Natural killer cell (primary cell): ENCODE measurements at regions not wholly inside any gene's neighbourhood (a gene's known extent, or its start where the extent isn't known, plus 50 kb on each side); places are given as distances from the start of the nearest gene placed in this dataset.

ENCODE experiments used
- ATAC-seq, 3 donors: fragments of 150-1000 bp in 2 of 3; fragments of 200-7000 bp in 1 of 3; cut with Tn5 transposase; 1 replicate in 1 of 3; 2 replicates in 2 of 3; pipeline ENCODE4 v1.10.0; 2021; ENCODE audit warnings: mild to moderate bottlenecking in 2 of 3, moderate library complexity in 2 of 3
- DNase-seq, 2 donors: peaks; one replicate each; pipeline versions ENCODE4 v3.0.0 to v3.0.0-alpha.2; 2013 to 2021; ENCODE audit warnings: mixed read lengths in 1 of 2
- H3K27ac ChIP-seq: one replicate; pipeline ENCODE4 v1.5.1; 2013; ENCODE audit warnings: mild to moderate bottlenecking, low read length
- H3K27me3 ChIP-seq: one replicate; pipeline ENCODE4 v1.6.1; 2013; ENCODE audit warnings: low read length; ENCODE audit not compliant: control insufficient read depth, insufficient read depth
- H3K36me3 ChIP-seq: one replicate; pipeline ENCODE4 v1.6.1; 2013; ENCODE audit warnings: low read length; ENCODE audit not compliant: control insufficient read depth, insufficient read depth
- H3K4me1 ChIP-seq: one replicate; pipeline ENCODE4 v1.6.1; 2013; ENCODE audit warnings: low read length; ENCODE audit not compliant: control insufficient read depth, insufficient read depth
- H3K4me3 ChIP-seq: one replicate; pipeline ENCODE4 v1.5.1; 2013; ENCODE audit warnings: low read length
- H3K9me3 ChIP-seq: one replicate; pipeline ENCODE4 v1.6.1; 2013; ENCODE audit warnings: low read length; ENCODE audit not compliant: control insufficient read depth, insufficient read depth
- H3K27ac Mint-ChIP-seq, 2 donors: one replicate each; pipeline ENCODE4 v1.8.0; 2022; ENCODE audit warnings: mild to moderate bottlenecking in 2 of 2, mixed read lengths in 2 of 2, moderate library complexity in 1 of 2
- H3K27me3 Mint-ChIP-seq, 2 donors: one replicate each; pipeline ENCODE4 v1.8.0; 2022; ENCODE audit warnings: low read depth in 2 of 2, mixed read lengths in 2 of 2
- H3K36me3 Mint-ChIP-seq: one replicate; pipeline ENCODE4 v1.8.0; 2022; ENCODE audit warnings: mixed read lengths
- H3K4me1 Mint-ChIP-seq, 2 donors: one replicate each; pipeline ENCODE4 v1.8.0; 2022; ENCODE audit warnings: mixed read lengths in 2 of 2
- H3K4me3 Mint-ChIP-seq: one replicate; pipeline ENCODE4 v1.8.0; 2022; ENCODE audit warnings: mild to moderate bottlenecking, moderate library complexity, mixed read lengths
- H3K9me3 Mint-ChIP-seq, 2 donors: one replicate each; pipeline ENCODE4 v1.8.0; 2022; ENCODE audit warnings: mixed read lengths in 2 of 2
- CTCF ChIP-seq: fragments of 200-600 bp; IDR thresholded peaks from one replicate; pipeline ENCODE4 v1.8.0; 2022; ENCODE audit warnings: antibody characterized with exemption
- WGBS: methylation state at CpG from one replicate; pipeline ENCODE4 v1.1.7; 2013; ENCODE audit warnings: missing lambda C conversion rate; ENCODE audit not compliant: insufficient coverage; 5-methylcytosine and 5-hydroxymethylcytosine counted together
- intact Hi-C: fragments of 100-400 bp; cut with micrococcal nuclease; formaldehyde crosslinking; loops from one replicate; pipeline ENCODE4 v1.14.2; 2022

- no peak overlapping the region for H3K4me3 Mint-ChIP-seq
- no peaks in the 10 kb centered on the region for H3K27me3 Mint-ChIP-seq
- no peaks in the 10 kb centered on the region for H3K36me3 Mint-ChIP-seq
- intact Hi-C loops, result loop anchor here (10.0 kb wide), 1 partner anchor 719 kb away; no protein-coding TSS in a partner anchor
- Histone ChIP-seq H3K27me3 (no peaks in the 10 kb centered on the region), H3K4me3 (no peak overlapping the region), H3K27ac (no peak overlapping the region), H3K36me3 (no peaks in the 10 kb centered on the region), H3K9me3 (peaks cover under 1% of the 10 kb centered on the region), H3K4me1 (peaks cover 7% of the 10 kb centered on the region)
- WGBS, result no CpG with 5 or more reads among the region's 1 CpG
- no peak overlapping the region for H3K27ac Mint-ChIP-seq
- H3K4me1 Mint-ChIP-seq, result peaks cover 17 to 25% of the 10 kb centered on the region in 2 donors
- TF ChIP-seq CTCF, result no peak
- ATAC-seq, result no peak
- DNase-seq, result no peak
- peaks cover 0 to 2% of the 10 kb centered on the region in 2 donors for H3K9me3 Mint-ChIP-seq
Observed at GRCh38 chr3:177773717-177774116, 576.4 kb upstream of the TBL1XR1 start.

DNA sequence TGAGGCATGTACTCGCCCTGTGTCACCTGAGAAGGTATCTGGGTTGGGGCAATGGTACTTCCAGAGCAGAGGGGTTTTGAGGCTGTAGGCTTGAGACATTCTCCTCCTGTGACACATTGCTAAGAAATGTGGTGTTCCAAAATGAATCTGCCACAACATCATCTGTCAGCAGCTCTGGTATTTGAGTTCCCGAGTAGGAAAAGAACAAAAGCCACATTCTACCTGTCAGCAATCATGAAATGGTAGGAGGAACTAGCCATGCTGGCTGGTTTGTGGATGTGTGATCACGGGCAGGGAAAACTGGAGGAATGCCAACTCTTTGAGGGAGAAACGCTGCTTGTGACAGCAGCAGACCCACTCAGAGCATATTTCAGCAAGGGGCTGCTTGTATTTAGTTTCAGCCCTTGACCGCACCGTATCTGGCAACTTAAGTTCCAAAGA, 579.4 kb upstream of the TBL1XR1 start:
- Mint-ChIP-seq H3K9me3 (no peaks in the 10 kb centered on the region), H3K27me3 (no peaks in the 10 kb centered on the region), H3K4me1 (peaks cover 26 to 32% of the 10 kb centered on the region in 2 donors), H3K36me3 (no peaks in the 10 kb centered on the region), H3K27ac (no peak overlapping the region), H3K4me3 (no peak overlapping the region)
- H3K36me3 ChIP-seq, result no peaks in the 10 kb centered on the region
- peaks cover 14% of the 10 kb centered on the region for H3K4me1 ChIP-seq
- no peak overlapping the region for H3K27ac ChIP-seq
- H3K27me3 ChIP-seq, result no peaks in the 10 kb centered on the region
- WGBS, result 81% methylated on average over 6 of the region's 6 CpGs
- DNase-seq, result no peak
- TF ChIP-seq CTCF, result no peak
- no peak overlapping the region for H3K4me3 ChIP-seq
- ATAC-seq, result no peak
- intact Hi-C loops, result loop anchor here (5.0 to 10.0 kb wide), 2 partner anchors 239 to 722 kb away; no protein-coding TSS in a partner anchor
- no peaks in the 10 kb centered on the region for H3K9me3 ChIP-seq

GRCh38 chr3:177777699-177778098, 580.4 kb upstream of the TBL1XR1 start:
- H3K4me1 Mint-ChIP-seq, result peaks cover 31 to 32% of the 10 kb centered on the region in 2 donors
- H3K27ac Mint-ChIP-seq, result peak overlapping the region; percentile 75 to 86
- Histone ChIP-seq H3K27ac (no peak overlapping the region), H3K27me3 (no peaks in the 10 kb centered on the region), H3K4me3 (no peak overlapping the region), H3K4me1 (peaks cover 14% of the 10 kb centered on the region), H3K36me3 (no peaks in the 10 kb centered on the region), H3K9me3 (no peaks in the 10 kb centered on the region)
- intact Hi-C loops, result loop anchor here (2.0 to 10.0 kb wide), 3 partner anchors 95 to 723 kb away; no protein-coding TSS in a partner anchor
- peak; percentile 40 for TF ChIP-seq CTCF
- 93% methylated on average over 1 of the region's 1 CpG for WGBS
- peak; percentile 48 to 69 (median 57) for ATAC-seq
- H3K4me3 Mint-ChIP-seq, result peak overlapping the region; percentile 70
- H3K27me3 Mint-ChIP-seq, result no peaks in the 10 kb centered on the region
- no peaks in the 10 kb centered on the region for H3K36me3 Mint-ChIP-seq
- H3K9me3 Mint-ChIP-seq, result no peaks in the 10 kb centered on the region
- DNase-seq, result peak in 1 of 2 donors; percentile 52

DNA sequence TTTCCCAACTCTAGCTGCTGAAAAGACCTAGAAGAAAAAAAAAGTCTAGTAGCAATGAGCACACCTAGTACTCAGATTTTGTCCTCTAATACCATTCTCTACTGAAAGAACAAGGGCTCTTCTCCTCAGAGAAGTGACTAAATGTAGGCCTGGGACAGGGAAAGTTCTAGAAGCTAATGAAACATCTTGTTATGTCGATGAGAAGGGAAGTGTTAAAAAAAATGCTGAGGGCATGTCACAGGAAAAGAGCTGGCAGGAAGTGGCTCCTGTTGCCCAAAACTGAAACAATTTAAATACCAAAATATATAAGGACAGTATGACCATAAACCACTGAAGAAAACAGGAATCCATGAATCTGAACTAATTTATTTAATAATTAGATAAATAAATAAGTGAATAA, 581.4 kb upstream of the TBL1XR1 start:
- peak overlapping the region; percentile 46 for H3K27ac ChIP-seq

More for the DNA sequence above, 581.4 kb upstream of the TBL1XR1 start:
- intact Hi-C loops, result loop anchor here (2.0 to 10.0 kb wide), 3 partner anchors 96 to 724 kb away; no protein-coding TSS in a partner anchor
- Mint-ChIP-seq H3K9me3 (no peaks in the 10 kb centered on the region), H3K36me3 (no peaks in the 10 kb centered on the region), H3K27me3 (no peaks in the 10 kb centered on the region), H3K4me1 (peaks cover 26 to 31% of the 10 kb centered on the region in 2 donors), H3K4me3 (peak overlapping the region; percentile 70), H3K27ac (peak overlapping the region; percentile 75 to 86)
- no peak overlapping the region for H3K4me3 ChIP-seq
- DNase-seq, result peak in 1 of 2 donors; percentile 51
- 0% methylated on average over 1 of the region's 1 CpG for WGBS
- no peak for TF ChIP-seq CTCF
- no peaks in the 10 kb centered on the region for H3K9me3 ChIP-seq
- peak; percentile 73 to 79 (median 75) for ATAC-seq
- no peaks in the 10 kb centered on the region for H3K36me3 ChIP-seq
- H3K27me3 ChIP-seq, result no peaks in the 10 kb centered on the region
- peaks cover 14% of the 10 kb centered on the region for H3K4me1 ChIP-seq
